HepG2 (cell line): ENCODE measurements at regions not wholly inside any gene's neighbourhood (a gene's known extent, or its start where the extent isn't known, plus 50 kb on each side); places are given as distances from the start of the nearest gene placed in this dataset.

Source experiments
- ATAC-seq: fragments of 200-7000 bp; cut with Tn5 transposase; 3 replicates; pipeline ENCODE4 v1.9.1; 2020; ENCODE audit warnings: mild to moderate bottlenecking, moderate library complexity
- BruUV-seq: library from RNA; stranded (reverse); fragments of 400-500 nt; replicated peaks from 2 replicates; lab custom pipeline; 2021; lab: Mats Ljungman, UMichigan
- CTCF ChIA-PET: fragments of 300-600 bp; formaldehyde crosslinking; extraction: SDS; loops from one replicate; lab custom pipeline; 2021; ENCODE audit warnings: low total read pairs, inconsistent platforms, low intra/inter-chr PET ratio; lab: Yijun Ruan, JAX
- POLR2A ChIA-PET: fragments of 350-600 bp; sonication (Branson Sonifier 250); formaldehyde crosslinking; loops from one replicate; lab custom pipeline; 2020; ENCODE audit warnings: antibody characterized with exemption, inconsistent platforms; lab: Yijun Ruan, JAX
- DNase-seq: peaks from one replicate; pipeline ENCODE4 v3.0.0-alpha.2; 2015; ENCODE audit warnings: low spot score
- FAIRE-seq: peaks from 3 replicates; lab custom pipeline; 2011; peaks lifted over from hg19 to GRCh38; lab: Jason Lieb, UNC
- H2AFZ ChIP-seq: one replicate; pipeline ENCODE4 v1.6.1; 2011; ENCODE audit warnings: low read length, inconsistent platforms
- H3K27ac ChIP-seq: fragments of 300-600 bp; 3 replicates; pipeline ENCODE4 v1.8.0; 2011; ENCODE audit warnings: mixed run types, mild to moderate bottlenecking, mixed read lengths, low read length, inconsistent platforms; ENCODE audit not compliant: insufficient read depth; ENCODE audit errors: extremely low read length
- H3K27me3 ChIP-seq, 2 experiments: fragments of 200-600 bp in 1 of 2; 2 replicates in 1 of 2; 3 replicates in 1 of 2; pipeline versions ENCODE4 v1.6.0 to v1.8.0; 2011; ENCODE audit warnings: low read length in 2 of 2, mild to moderate bottlenecking in 2 of 2, moderate library complexity in 2 of 2, inconsistent platforms in 1 of 2; ENCODE audit not compliant: insufficient read depth in 2 of 2, control insufficient read depth in 1 of 2
- H3K36me3 ChIP-seq, 2 experiments: fragments of 200-600 bp in 1 of 2; replicated peaks in 1 of 2; 2 replicates in 1 of 2; 3 replicates in 1 of 2; pipeline versions ENCODE4 v1.5.1 to v1.8.0; 2011; ENCODE audit warnings: low read length in 2 of 2, inconsistent platforms in 1 of 2; ENCODE audit not compliant: insufficient read depth in 2 of 2, control insufficient read depth in 1 of 2
- H3K4me1 ChIP-seq: 2 replicates; pipeline ENCODE4 v1.5.1; 2012; ENCODE audit warnings: low read length, inconsistent platforms; ENCODE audit not compliant: insufficient read depth
- H3K4me2 ChIP-seq: 2 replicates; pipeline ENCODE4 v1.6.0; 2011; ENCODE audit warnings: low read depth, low read length, inconsistent platforms
- H3K4me3 ChIP-seq, 3 experiments: fragments of 200-600 bp in 1 of 3; sonication (generic), shearing (Covaris generic) in 1 of 3; replicated peaks in 1 of 3; 2 replicates each; pipeline ENCODE4 v1.5.1; 2011 to 2016; ENCODE audit warnings: low read length in 3 of 3, inconsistent platforms in 2 of 3, low read depth in 2 of 3, mild to moderate bottlenecking in 2 of 3, control low read depth in 1 of 3, mixed read lengths in 1 of 3; ENCODE audit not compliant: insufficient read depth in 1 of 3
- H3K79me2 ChIP-seq: one replicate; pipeline ENCODE4 v1.6.1; 2011; ENCODE audit warnings: low read length, inconsistent platforms; ENCODE audit not compliant: insufficient read depth
- H3K9ac ChIP-seq: 2 replicates; pipeline ENCODE4 v1.6.0; 2011; ENCODE audit warnings: mild to moderate bottlenecking, low read depth, low read length, inconsistent platforms; ENCODE audit not compliant: insufficient read depth
- H3K9me3 ChIP-seq: 2 replicates; pipeline ENCODE4 v1.5.1; 2012; ENCODE audit warnings: mild to moderate bottlenecking, low read length
- H4K20me1 ChIP-seq: 2 replicates; pipeline ENCODE4 v1.6.0; 2011; ENCODE audit warnings: inconsistent platforms, mild to moderate bottlenecking, low read length, moderate library complexity; ENCODE audit not compliant: insufficient read depth
- AHR ChIP-seq: IDR thresholded peaks from 2 replicates; pipeline ENCODE4 v1.6.1; 2018; ENCODE audit warnings: missing genetic modification reagents, missing compliant biosample characterization
- GTF2F1 ChIP-seq: fragments of 150-350 bp; IDR thresholded peaks from 2 replicates; pipeline ENCODE4 v1.6.1; 2014; ENCODE audit warnings: low read length
- HHEX ChIP-seq: IDR thresholded peaks from 2 replicates; pipeline ENCODE4 v1.6.1; 2016; ENCODE audit warnings: control low read depth
- LBX2 ChIP-seq: sonication (generic); formaldehyde crosslinking; IDR thresholded peaks from 2 replicates; pipeline ENCODE4 v1.5.0; 2020; ENCODE audit warnings: missing genetic modification reagents, mild to moderate bottlenecking, borderline replicate concordance
- STAT5B ChIP-seq: sonication (generic); formaldehyde crosslinking; IDR thresholded peaks from 2 replicates; pipeline ENCODE4 v1.4.0; 2020; ENCODE audit warnings: missing genetic modification reagents
- WIZ ChIP-seq: sonication (generic); formaldehyde crosslinking; IDR thresholded peaks from 2 replicates; pipeline ENCODE4 v1.5.1; 2020; ENCODE audit warnings: mild to moderate bottlenecking, missing genetic modification reagents
- ZBED4 ChIP-seq: sonication (generic); formaldehyde crosslinking; IDR thresholded peaks from 2 replicates; pipeline ENCODE4 v1.4.0; 2020; ENCODE audit warnings: missing genetic modification reagents, borderline replicate concordance
- ZNF562 ChIP-seq: sonication (generic); formaldehyde crosslinking; IDR thresholded peaks from 2 replicates; pipeline ENCODE4 v1.8.0; 2022; ENCODE audit warnings: missing genetic modification reagents, borderline replicate concordance
- ZSCAN22 ChIP-seq: sonication (generic); formaldehyde crosslinking; IDR thresholded peaks from 2 replicates; pipeline ENCODE4 v1.4.0; 2020; ENCODE audit warnings: mild to moderate bottlenecking, missing genetic modification reagents
- ZUFSP ChIP-seq: sonication (generic); formaldehyde crosslinking; IDR thresholded peaks from 2 replicates; pipeline ENCODE4 v1.9.0; 2021; ENCODE audit warnings: missing genetic modification reagents, mild to moderate bottlenecking, borderline replicate concordance
- WGBS: methylation state at CpG from one replicate; pipeline ENCODE4 v1.1.6; 2017; ENCODE audit warnings: low lambda C conversion rate; 5-methylcytosine and 5-hydroxymethylcytosine counted together
- in situ Hi-C: cut with HindIII; loops from 2 replicates; pipeline ENCODE4 v1.10.0; 2017; ENCODE audit warnings: low pct_unique_long_range_greater_than_20kb; ENCODE audit not compliant: extremely low pct_ligation_motif_present
- intact Hi-C: fragments of 100-400 bp; cut with micrococcal nuclease; formaldehyde crosslinking; loops from one replicate; pipeline ENCODE4 v1.10.0; 2022; ENCODE audit not compliant: unreplicated experiment
- TF ChIP-seq, protein P1 (sequence below): sonication (generic); formaldehyde crosslinking; IDR thresholded peaks from 2 replicates; pipeline ENCODE4 v1.8.0; 2022; ENCODE audit warnings: mild to moderate bottlenecking, missing genetic modification reagents, moderate library complexity
- TF ChIP-seq, protein P2 (sequence below): sonication (generic); formaldehyde crosslinking; IDR thresholded peaks from 2 replicates; pipeline ENCODE4 v1.4.0; 2020; ENCODE audit warnings: mild to moderate bottlenecking, missing genetic modification reagents, borderline replicate concordance

- Histone ChIP-seq H3K36me3 (no peaks in the 10 kb centered on the region), H3K9me3 (peaks cover 90% of the 10 kb centered on the region), H3K4me3 (no peak overlapping the region), H3K4me1 (no peaks in the 10 kb centered on the region), H3K27me3 (no peaks in the 10 kb centered on the region), H3K27ac (no peak overlapping the region), H3K9ac (no peak overlapping the region), H4K20me1 (no peaks in the 10 kb centered on the region), H3K79me2 (no peaks in the 10 kb centered on the region), H2AFZ (no peak overlapping the region), H3K4me2 (no peak overlapping the region)
- TF ChIP-seq WIZ (no peak), ZUFSP (CRISPR knock-in tag) (no peak), ZSCAN22 (CRISPR knock-in tag) (no peak), LBX2 (CRISPR knock-in tag) (no peak), GTF2F1 (no peak), HHEX (CRISPR knock-in tag) (no peak), STAT5B (no peak), ZBED4 (CRISPR knock-in tag) (no peak), ZNF562 (CRISPR knock-in tag) (no peak), AHR (CRISPR knock-in tag) (no peak)
- TF ChIP-seq, protein P1, sequence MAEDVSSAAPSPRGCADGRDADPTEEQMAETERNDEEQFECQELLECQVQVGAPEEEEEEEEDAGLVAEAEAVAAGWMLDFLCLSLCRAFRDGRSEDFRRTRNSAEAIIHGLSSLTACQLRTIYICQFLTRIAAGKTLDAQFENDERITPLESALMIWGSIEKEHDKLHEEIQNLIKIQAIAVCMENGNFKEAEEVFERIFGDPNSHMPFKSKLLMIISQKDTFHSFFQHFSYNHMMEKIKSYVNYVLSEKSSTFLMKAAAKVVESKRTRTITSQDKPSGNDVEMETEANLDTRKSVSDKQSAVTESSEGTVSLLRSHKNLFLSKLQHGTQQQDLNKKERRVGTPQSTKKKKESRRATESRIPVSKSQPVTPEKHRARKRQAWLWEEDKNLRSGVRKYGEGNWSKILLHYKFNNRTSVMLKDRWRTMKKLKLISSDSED (CRISPR knock-in tag): no peak
- TF ChIP-seq, protein P2, sequence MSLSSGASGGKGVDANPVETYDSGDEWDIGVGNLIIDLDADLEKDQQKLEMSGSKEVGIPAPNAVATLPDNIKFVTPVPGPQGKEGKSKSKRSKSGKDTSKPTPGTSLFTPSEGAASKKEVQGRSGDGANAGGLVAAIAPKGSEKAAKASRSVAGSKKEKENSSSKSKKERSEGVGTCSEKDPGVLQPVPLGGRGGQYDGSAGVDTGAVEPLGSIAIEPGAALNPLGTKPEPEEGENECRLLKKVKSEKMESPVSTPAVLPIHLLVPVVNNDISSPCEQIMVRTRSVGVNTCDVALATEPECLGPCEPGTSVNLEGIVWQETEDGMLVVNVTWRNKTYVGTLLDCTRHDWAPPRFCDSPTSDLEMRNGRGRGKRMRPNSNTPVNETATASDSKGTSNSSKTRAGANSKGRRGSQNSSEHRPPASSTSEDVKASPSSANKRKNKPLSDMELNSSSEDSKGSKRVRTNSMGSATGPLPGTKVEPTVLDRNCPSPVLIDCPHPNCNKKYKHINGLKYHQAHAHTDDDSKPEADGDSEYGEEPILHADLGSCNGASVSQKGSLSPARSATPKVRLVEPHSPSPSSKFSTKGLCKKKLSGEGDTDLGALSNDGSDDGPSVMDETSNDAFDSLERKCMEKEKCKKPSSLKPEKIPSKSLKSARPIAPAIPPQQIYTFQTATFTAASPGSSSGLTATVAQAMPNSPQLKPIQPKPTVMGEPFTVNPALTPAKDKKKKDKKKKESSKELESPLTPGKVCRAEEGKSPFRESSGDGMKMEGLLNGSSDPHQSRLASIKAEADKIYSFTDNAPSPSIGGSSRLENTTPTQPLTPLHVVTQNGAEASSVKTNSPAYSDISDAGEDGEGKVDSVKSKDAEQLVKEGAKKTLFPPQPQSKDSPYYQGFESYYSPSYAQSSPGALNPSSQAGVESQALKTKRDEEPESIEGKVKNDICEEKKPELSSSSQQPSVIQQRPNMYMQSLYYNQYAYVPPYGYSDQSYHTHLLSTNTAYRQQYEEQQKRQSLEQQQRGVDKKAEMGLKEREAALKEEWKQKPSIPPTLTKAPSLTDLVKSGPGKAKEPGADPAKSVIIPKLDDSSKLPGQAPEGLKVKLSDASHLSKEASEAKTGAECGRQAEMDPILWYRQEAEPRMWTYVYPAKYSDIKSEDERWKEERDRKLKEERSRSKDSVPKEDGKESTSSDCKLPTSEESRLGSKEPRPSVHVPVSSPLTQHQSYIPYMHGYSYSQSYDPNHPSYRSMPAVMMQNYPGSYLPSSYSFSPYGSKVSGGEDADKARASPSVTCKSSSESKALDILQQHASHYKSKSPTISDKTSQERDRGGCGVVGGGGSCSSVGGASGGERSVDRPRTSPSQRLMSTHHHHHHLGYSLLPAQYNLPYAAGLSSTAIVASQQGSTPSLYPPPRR: no peak
- ATAC-seq (no peak), FAIRE-seq (no peak), DNase-seq (no peak)
- intact Hi-C loops (no loop called here), in situ Hi-C loops (no loop called here)
- ChIA-PET CTCF (no interaction called here), POLR2A (no interaction called here)
- WGBS: 0% methylated on average over 1 of the region's 1 CpG
- BruUV-seq: no TSS peak
Measured at GRCh38 chr12:90572778-90573177, 382.2 kb downstream of the CCER1 start.
